ENCODE measurements at regions not wholly inside any gene's neighbourhood (a gene's known extent, or its start where the extent isn't known, plus 50 kb on each side); places are given as distances from the start of the nearest gene placed in this dataset.
"Not testable (repeated sequence)": the region's sequence is repeated elsewhere in the genome, so short reads cannot be mapped to it uniquely, and the experiment has no call there.

GRCh38 chr10:57661206-57661605 is 606.5 kb downstream of the IPMK start:
- no peak for DNase-seq

GRCh38 chr10:57657164-57657765 is 610.4 kb downstream of the IPMK start:
- DNase-seq = peak; percentile 70

- no peak for DNase-seq
Measured at GRCh38 chr10:57654856-57655255, 612.8 kb downstream of the IPMK start.

GRCh38 chr10:57645108-57645507 is 622.6 kb downstream of the IPMK start:
- DNase-seq = not testable (repeated sequence)

GRCh38 chr10:57638411-57638810 is 629.3 kb downstream of the IPMK start:
- DNase-seq = no peak

- no peak for DNase-seq
Measured at GRCh38 chr10:57628592-57629284, 639.0 kb downstream of the IPMK start.

- no peak for DNase-seq
Measured at GRCh38 chr10:57627642-57628178, 640.0 kb downstream of the IPMK start.

- DNase-seq = no peak
Measured at GRCh38 chr10:57624856-57625592, 642.7 kb downstream of the IPMK start.

GRCh38 chr10:57624066-57624465 is 643.6 kb downstream of the IPMK start:
- DNase-seq = no peak

GRCh38 chr10:57621466-57621865 is 646.2 kb downstream of the IPMK start:
- no peak for DNase-seq

- DNase-seq = no peak
Measured at GRCh38 chr10:57605948-57606485, 661.7 kb downstream of the IPMK start.

- DNase-seq = no peak
Measured at GRCh38 chr10:57599440-57599839, 668.3 kb downstream of the IPMK start.

GRCh38 chr10:57593983-57594573 is 673.6 kb downstream of the IPMK start:
- DNase-seq = peak; percentile 12

GRCh38 chr10:57579926-57580325 is 687.8 kb downstream of the IPMK start:
- DNase-seq = peak; percentile 31

- no peak for DNase-seq
Measured at GRCh38 chr10:57562211-57562610, 705.5 kb downstream of the IPMK start.

GRCh38 chr10:57551774-57552173 is 715.9 kb downstream of the IPMK start:
- not testable (repeated sequence) for DNase-seq

GRCh38 chr10:57535306-57535705 is 732.4 kb downstream of the IPMK start:
- no peak for DNase-seq

- DNase-seq = no peak
Measured at GRCh38 chr10:57513637-57514036, 754.1 kb downstream of the IPMK start.

GRCh38 chr10:57507788-57508187 is 759.9 kb downstream of the IPMK start:
- no peak for DNase-seq

- DNase-seq = no peak
Measured at GRCh38 chr10:57506414-57507094, 761.1 kb downstream of the IPMK start.

- no peak for DNase-seq
Measured at GRCh38 chr10:57494486-57494885, 773.2 kb downstream of the IPMK start.

GRCh38 chr10:57482259-57482658 is 785.4 kb downstream of the IPMK start:
- DNase-seq = no peak
